GM19438 (cell line): ENCODE measurements at regions not wholly inside any gene's neighbourhood (a gene's known extent, or its start where the extent isn't known, plus 50 kb on each side); places are given as distances from the start of the nearest gene placed in this dataset.
A peak's percentile ranks its signal among the peaks of the same experiment; 100 is the strongest.

Source experiments
- ATAC-seq: cut with Tn5 transposase; IDR thresholded peaks from one replicate; pipeline ENCODE4 v1.9.1; 2021; ENCODE audit warnings: low read depth; ENCODE audit not compliant: unreplicated experiment

DNA sequence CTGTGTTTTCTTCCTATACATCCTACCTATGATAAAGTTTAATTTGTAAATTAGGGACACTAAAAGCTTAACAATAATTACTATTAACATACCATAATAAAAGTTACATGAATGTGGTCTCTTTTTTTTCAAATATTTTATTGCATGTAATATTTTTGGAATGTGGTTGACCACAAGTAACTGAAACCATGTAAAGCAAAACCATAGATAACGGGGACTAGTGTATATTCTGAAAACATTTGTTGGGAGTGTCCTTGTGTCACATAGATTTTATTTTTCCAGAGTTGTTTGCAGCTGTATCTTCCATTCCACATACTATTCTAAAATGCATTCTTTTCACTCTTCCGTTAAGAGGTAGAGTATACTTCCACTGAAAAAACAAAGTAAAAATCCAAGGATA is 200.4 kb downstream of the KIF18A start:
- no peak for ATAC-seq

GRCh38 chr11:27907091-27907490 is 200.9 kb downstream of the KIF18A start:
- ATAC-seq: no peak

- ATAC-seq: no peak
Measured at GRCh38 chr11:27904358-27905055, 203.4 kb downstream of the KIF18A start.

GRCh38 chr11:27902981-27903624 is 202.8 kb upstream of the BDNF start:
- no peak for ATAC-seq

- no peak for ATAC-seq
Measured at GRCh38 chr11:27898166-27898565, 197.9 kb upstream of the BDNF start.

DNA sequence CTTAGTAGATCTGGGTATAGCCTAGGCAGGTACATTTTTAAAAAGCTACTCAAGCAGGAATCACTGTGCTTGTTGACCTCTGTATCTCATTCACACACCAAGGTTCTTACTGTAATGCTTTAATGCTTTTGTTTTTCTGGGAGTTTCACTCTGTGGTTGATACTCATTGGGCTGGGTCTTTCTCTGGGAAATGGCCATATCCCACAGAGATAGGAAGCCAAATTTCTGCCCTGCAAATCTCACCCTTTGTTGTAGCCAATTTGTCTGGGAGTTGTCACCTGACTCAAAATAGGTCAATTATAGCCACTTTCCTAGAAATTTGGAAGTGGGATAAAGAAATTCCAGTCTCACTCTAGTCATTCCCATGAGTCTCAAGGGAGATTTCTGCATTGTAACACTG is 195.8 kb upstream of the BDNF start:
- no peak for ATAC-seq

DNA sequence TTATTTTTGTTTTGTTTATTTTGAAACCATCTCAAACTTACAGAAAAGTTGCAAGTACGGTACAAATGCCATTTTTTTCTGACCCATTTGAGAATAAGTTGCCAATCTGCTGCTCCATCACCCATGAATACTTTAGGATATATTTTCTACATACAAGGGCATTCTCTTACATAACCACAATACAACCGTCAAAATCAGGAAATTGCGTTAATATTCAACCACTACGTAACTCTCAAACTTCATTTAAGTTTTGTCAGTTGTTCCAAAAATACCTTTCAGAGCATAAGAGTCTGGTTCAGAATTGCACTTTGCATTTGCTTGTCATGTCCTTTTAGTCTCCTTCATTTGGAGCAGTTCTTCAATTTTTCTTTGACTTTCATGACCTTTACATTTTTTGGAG is 194.3 kb upstream of the BDNF start:
- ATAC-seq: peak; percentile 76

- ATAC-seq: no peak
Measured at GRCh38 chr11:27886857-27887256, 186.6 kb upstream of the BDNF start.

DNA sequence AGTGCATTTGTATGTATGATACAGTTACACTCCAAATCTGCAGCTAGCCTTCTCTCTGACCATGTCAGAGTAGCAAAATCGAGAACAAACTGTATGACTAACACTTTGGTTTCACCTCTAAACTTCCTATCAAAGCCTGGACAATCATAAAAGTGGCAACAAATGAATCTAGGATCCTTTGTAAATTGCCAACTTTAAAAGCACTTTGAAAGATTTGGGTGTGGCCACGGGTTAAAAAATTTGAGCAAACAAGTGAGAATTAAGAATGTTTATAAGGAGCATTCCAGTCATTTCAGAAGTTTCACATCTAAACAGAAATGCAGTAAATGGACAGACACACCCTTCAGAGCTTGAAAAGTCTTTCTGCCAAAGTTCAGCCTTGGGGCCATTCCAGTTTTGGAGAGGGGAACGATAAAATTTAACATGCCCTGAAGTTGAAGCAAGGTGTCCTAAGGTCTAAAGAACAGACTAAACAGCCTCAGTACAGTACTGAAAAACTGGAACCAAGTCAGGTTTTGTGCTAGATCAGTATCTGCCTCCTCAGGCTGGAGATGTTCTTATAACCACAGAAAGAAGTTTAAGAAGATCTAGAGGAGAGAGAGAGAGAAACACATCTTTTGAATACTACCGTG is 181.9 kb upstream of the BDNF start:
- ATAC-seq: peak; percentile 54

GRCh38 chr11:27875831-27876775 is 175.8 kb upstream of the BDNF start:
- ATAC-seq: no peak

- no peak for ATAC-seq
Measured at GRCh38 chr11:27874998-27875830, 175.0 kb upstream of the BDNF start.

DNA sequence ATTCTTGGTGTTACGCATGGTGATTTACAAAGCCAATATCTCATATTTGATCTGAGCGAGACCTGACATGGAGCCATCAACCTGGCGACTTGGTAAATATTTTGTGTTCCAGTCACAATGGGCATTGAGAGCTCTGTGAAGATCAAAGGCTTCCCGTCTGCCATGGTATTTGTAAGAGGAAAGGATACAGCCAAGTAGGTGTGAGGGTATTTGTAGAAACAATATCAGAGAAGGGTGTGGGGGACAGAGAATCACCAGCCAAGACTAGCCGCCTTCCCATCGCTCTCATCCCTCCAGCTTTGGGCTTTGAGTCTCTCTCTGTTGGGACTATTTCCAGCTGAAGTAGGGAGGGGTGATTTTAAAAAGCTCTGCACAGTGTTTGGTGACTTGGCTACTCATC is 173.4 kb upstream of the BDNF start:
- no peak for ATAC-seq

GRCh38 chr11:27871056-27871455 is 170.8 kb upstream of the BDNF start:
- ATAC-seq: no peak

DNA sequence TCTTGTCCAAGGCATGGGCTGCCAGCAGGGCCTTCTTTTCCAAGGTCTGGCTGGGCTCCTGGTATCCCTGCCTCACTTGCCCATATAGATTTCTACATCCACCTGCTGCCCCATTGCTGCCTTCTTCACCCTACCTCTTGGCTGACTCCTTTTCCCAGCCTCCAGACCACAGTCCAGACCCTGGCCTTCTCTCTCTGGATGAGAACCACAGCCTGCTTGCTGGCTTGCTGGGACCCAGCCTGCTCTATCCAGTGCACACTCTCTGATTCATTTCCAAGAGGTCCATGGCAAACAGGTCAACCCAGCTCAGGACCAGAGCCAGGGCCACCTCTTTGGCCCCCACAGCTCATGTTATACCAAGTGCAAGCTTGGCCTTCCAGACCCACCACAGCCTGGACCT is 169.4 kb upstream of the BDNF start:
- ATAC-seq: no peak

DNA sequence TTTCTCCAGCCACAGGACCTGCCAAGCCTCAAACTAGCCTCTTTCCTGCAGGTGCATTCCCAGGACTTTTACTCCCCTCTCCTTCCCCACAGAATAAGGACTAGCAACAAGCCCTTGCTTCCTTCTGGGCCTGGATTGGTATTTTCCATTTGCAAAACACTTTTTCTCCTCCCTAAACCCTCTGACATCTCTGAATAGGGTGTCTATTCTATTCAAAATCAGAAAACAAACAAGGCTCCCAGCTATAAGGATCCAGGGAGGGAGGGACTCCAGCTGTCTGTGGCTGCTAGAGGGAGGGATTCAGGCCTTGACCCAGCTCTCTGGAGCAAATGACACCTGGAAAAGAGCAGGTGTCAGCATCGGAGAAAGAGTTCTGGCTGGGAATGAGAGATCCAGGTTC is 168.5 kb upstream of the BDNF start:
- no peak for ATAC-seq

DNA sequence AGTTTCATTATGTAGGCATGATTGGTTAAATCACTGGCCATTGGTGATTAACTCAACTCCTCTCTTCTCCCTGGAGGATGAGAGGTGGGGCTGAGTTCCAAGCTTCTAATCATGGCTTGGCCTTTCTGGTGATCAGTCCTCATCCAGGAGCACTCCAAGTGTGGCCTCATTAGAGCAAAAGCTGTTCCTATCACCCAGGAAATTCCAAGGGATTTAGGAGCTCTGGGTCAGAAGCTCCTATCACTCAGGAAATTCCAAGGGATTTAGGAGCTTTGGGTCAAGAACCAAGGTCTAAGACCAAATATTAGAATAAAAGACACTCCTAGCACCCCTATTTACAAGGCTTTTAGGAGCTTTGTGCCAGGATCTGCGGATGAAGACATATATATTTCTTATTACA is 168.0 kb upstream of the BDNF start:
- no peak for ATAC-seq

GRCh38 chr11:27865105-27865504 is 164.8 kb upstream of the BDNF start:
- no peak for ATAC-seq

GRCh38 chr11:27864611-27865010 is 164.4 kb upstream of the BDNF start:
- no peak for ATAC-seq

- no peak for ATAC-seq
Measured at GRCh38 chr11:27864091-27864491, 163.8 kb upstream of the BDNF start.

DNA sequence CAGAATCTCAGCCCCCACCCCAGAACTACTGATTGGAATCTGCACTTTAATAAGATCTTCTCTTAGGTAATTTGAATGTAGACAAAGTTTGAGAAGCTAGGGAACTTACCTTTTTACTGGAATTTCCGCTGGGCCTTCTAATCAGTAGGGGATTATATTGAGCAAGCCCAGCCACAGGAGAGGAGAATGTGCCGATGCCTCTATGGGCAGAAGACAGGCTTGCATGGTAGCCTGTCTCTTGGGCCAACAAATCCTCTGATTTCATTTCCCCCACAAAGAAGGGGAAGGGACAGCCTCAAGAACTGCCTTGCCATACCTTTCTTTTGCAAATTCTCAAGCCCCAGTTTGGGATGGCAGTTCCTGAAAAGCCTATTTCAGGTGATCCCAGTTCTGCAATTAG is 163.4 kb upstream of the BDNF start:
- no peak for ATAC-seq
